Jurkat, Clone E6-1 (cell line): ENCODE measurements at regions not wholly inside any gene's neighbourhood (a gene's known extent, or its start where the extent isn't known, plus 50 kb on each side); places are given as distances from the start of the nearest gene placed in this dataset.
"Not testable (repeated sequence)": the region's sequence is repeated elsewhere in the genome, so short reads cannot be mapped to it uniquely, and the experiment has no call there.

ENCODE experiments used
- DNase-seq: peaks from one replicate; pipeline ENCODE4 v3.0.0-alpha.2; 2011; ENCODE audit warnings: low read depth, low spot score
- H3K4me3 ChIP-seq: 2 replicates; pipeline ENCODE4 v1.5.1; 2011; ENCODE audit warnings: mild to moderate bottlenecking, low read length, control low read depth, moderate library complexity

- no peak overlapping the region for H3K4me3 ChIP-seq
- DNase-seq = no peak
Measured at GRCh38 chr20:12581644-12582289, 427.0 kb upstream of the SPTLC3 start.

GRCh38 chr20:12582710-12583109 is 426.1 kb upstream of the SPTLC3 start:
- not testable (repeated sequence) for DNase-seq, H3K4me3 ChIP-seq

GRCh38 chr20:12591949-12592470 is 416.8 kb upstream of the SPTLC3 start:
- no peak for DNase-seq
- H3K4me3 ChIP-seq = no peak overlapping the region

GRCh38 chr20:12592756-12593155 is 416.0 kb upstream of the SPTLC3 start:
- peak; percentile 9 for DNase-seq
- H3K4me3 ChIP-seq = no peak overlapping the region

GRCh38 chr20:12593342-12593873 is 415.4 kb upstream of the SPTLC3 start:
- no peak for DNase-seq
- H3K4me3 ChIP-seq = no peak overlapping the region

GRCh38 chr20:12594410-12595088 is 414.2 kb upstream of the SPTLC3 start:
- DNase-seq = no peak
- H3K4me3 ChIP-seq = no peak overlapping the region

GRCh38 chr20:12595841-12596240 is 412.9 kb upstream of the SPTLC3 start:
- H3K4me3 ChIP-seq = no peak overlapping the region
- no peak for DNase-seq

GRCh38 chr20:12596863-12597262 is 411.9 kb upstream of the SPTLC3 start:
- H3K4me3 ChIP-seq = no peak overlapping the region
- no peak for DNase-seq

- DNase-seq = no peak
- no peak overlapping the region for H3K4me3 ChIP-seq
Measured at GRCh38 chr20:12597551-12597950, 411.2 kb upstream of the SPTLC3 start.

GRCh38 chr20:12598894-12599293 is 409.9 kb upstream of the SPTLC3 start:
- DNase-seq = no peak
- H3K4me3 ChIP-seq = no peak overlapping the region

GRCh38 chr20:12599494-12599893 is 409.3 kb upstream of the SPTLC3 start:
- DNase-seq = no peak
- no peak overlapping the region for H3K4me3 ChIP-seq

- no peak for DNase-seq
- H3K4me3 ChIP-seq = no peak overlapping the region
Measured at GRCh38 chr20:12605751-12606150, 403.0 kb upstream of the SPTLC3 start.

- no peak for DNase-seq
Measured at GRCh38 chr20:12610871-12611270, 397.9 kb upstream of the SPTLC3 start.

GRCh38 chr20:12614764-12615163 is 394.0 kb upstream of the SPTLC3 start:
- no peak for DNase-seq
- no peak overlapping the region for H3K4me3 ChIP-seq

More at GRCh38 chr20:12610871-12611270, 397.9 kb upstream of the SPTLC3 start:
- no peak overlapping the region for H3K4me3 ChIP-seq

- DNase-seq = no peak
- no peak overlapping the region for H3K4me3 ChIP-seq
Measured at GRCh38 chr20:12617076-12617475, 391.7 kb upstream of the SPTLC3 start.

- H3K4me3 ChIP-seq = no peak overlapping the region
- no peak for DNase-seq
Measured at GRCh38 chr20:12623870-12624269, 384.9 kb upstream of the SPTLC3 start.

- no peak for DNase-seq
- H3K4me3 ChIP-seq = no peak overlapping the region
Measured at GRCh38 chr20:12627485-12627884, 381.3 kb upstream of the SPTLC3 start.

- no peak for DNase-seq
Measured at GRCh38 chr20:12638633-12639312, 370.0 kb upstream of the SPTLC3 start.

GRCh38 chr20:12640251-12640650 is 368.5 kb upstream of the SPTLC3 start:
- DNase-seq = no peak

More at GRCh38 chr20:12638633-12639312, 370.0 kb upstream of the SPTLC3 start:
- H3K4me3 ChIP-seq = no peak overlapping the region

GRCh38 chr20:12641619-12642018 is 367.2 kb upstream of the SPTLC3 start:
- no peak for DNase-seq
- H3K4me3 ChIP-seq = no peak overlapping the region

More at GRCh38 chr20:12640251-12640650, 368.5 kb upstream of the SPTLC3 start:
- no peak overlapping the region for H3K4me3 ChIP-seq
